Trophoblast cell (in vitro differentiated cells and primary cell): ENCODE measurements at regions not wholly inside any gene's neighbourhood (a gene's known extent, or its start where the extent isn't known, plus 50 kb on each side); places are given as distances from the start of the nearest gene placed in this dataset.
"Not testable (repeated sequence)": the region's sequence is repeated elsewhere in the genome, so short reads cannot be mapped to it uniquely, and the experiment has no call there.

Experiments
- DNase-seq, 2 donors: peaks; one replicate each; pipeline ENCODE4 v3.0.0-alpha.2; 2016
- H2AFZ ChIP-seq: 2 replicates; pipeline ENCODE4 v1.6.1; 2013; ENCODE audit warnings: low read length, moderate library complexity, mild to moderate bottlenecking; ENCODE audit not compliant: insufficient read depth, poor library complexity
- H2AK5ac ChIP-seq: 2 replicates; pipeline ENCODE4 v1.6.1; 2013; ENCODE audit warnings: mild to moderate bottlenecking, low read length
- H2BK120ac ChIP-seq: 2 replicates; pipeline ENCODE4 v1.6.1; 2013; ENCODE audit warnings: low read length, mild to moderate bottlenecking, moderate library complexity; ENCODE audit not compliant: insufficient read depth, poor library complexity
- H2BK12ac ChIP-seq: 2 replicates; pipeline ENCODE4 v1.6.1; 2013; ENCODE audit warnings: mild to moderate bottlenecking, low read length, moderate library complexity
- H2BK5ac ChIP-seq: 2 replicates; pipeline ENCODE4 v1.6.1; 2013; ENCODE audit warnings: low read length, low read depth, moderate library complexity, mild to moderate bottlenecking; ENCODE audit not compliant: poor library complexity
- H3K14ac ChIP-seq: 2 replicates; pipeline ENCODE4 v1.6.1; 2013; ENCODE audit warnings: mild to moderate bottlenecking, low read length
- H3K18ac ChIP-seq: 2 replicates; pipeline ENCODE4 v1.6.1; 2013; ENCODE audit warnings: mild to moderate bottlenecking, low read length
- H3K23ac ChIP-seq: 2 replicates; pipeline ENCODE4 v1.6.1; 2013; ENCODE audit warnings: low read length
- H3K27ac ChIP-seq: 2 replicates; pipeline ENCODE4 v1.5.1; 2013; ENCODE audit warnings: low read depth, mild to moderate bottlenecking, inconsistent platforms, low read length, moderate library complexity
- H3K27me3 ChIP-seq: 2 replicates; pipeline ENCODE4 v1.6.1; 2013; ENCODE audit warnings: inconsistent platforms, mild to moderate bottlenecking, low read length, moderate library complexity; ENCODE audit not compliant: insufficient read depth
- H3K36me3 ChIP-seq, 2 experiments: 1 replicate in 1 of 2; 2 replicates in 1 of 2; pipeline ENCODE4 v1.6.1; 2013; ENCODE audit warnings: low read length in 2 of 2, mild to moderate bottlenecking in 2 of 2, moderate library complexity in 1 of 2; ENCODE audit not compliant: insufficient read depth in 2 of 2, control insufficient read depth in 1 of 2
- H3K4ac ChIP-seq: 2 replicates; pipeline ENCODE4 v1.6.1; 2013; ENCODE audit warnings: low read depth, mild to moderate bottlenecking, low read length, moderate library complexity
- H3K4me1 ChIP-seq, 2 experiments: 1 replicate in 1 of 2; 2 replicates in 1 of 2; pipeline ENCODE4 v1.6.1; 2013; ENCODE audit warnings: low read length in 2 of 2, mild to moderate bottlenecking in 2 of 2, moderate library complexity in 1 of 2; ENCODE audit not compliant: insufficient read depth in 2 of 2, control insufficient read depth in 1 of 2
- H3K4me2 ChIP-seq: 2 replicates; pipeline ENCODE4 v1.6.1; 2013; ENCODE audit warnings: inconsistent platforms, mild to moderate bottlenecking, low read length, moderate library complexity
- H3K4me3 ChIP-seq: 2 replicates; pipeline ENCODE4 v1.5.1; 2013; ENCODE audit warnings: mild to moderate bottlenecking, low read depth, low read length, inconsistent platforms
- H3K79me1 ChIP-seq: one replicate; pipeline ENCODE4 v1.6.1; 2013; ENCODE audit warnings: low read length
- H3K79me2 ChIP-seq: 2 replicates; pipeline ENCODE4 v1.6.1; 2013; ENCODE audit warnings: low read length, mild to moderate bottlenecking; ENCODE audit not compliant: control insufficient read depth, insufficient read depth, poor library complexity
- H3K9ac ChIP-seq: 2 replicates; pipeline ENCODE4 v1.6.1; 2013; ENCODE audit warnings: mild to moderate bottlenecking, low read length
- H3K9me3 ChIP-seq: 2 replicates; pipeline ENCODE4 v1.6.1; 2013; ENCODE audit warnings: low read depth, mild to moderate bottlenecking, control low read depth, inconsistent platforms, low read length; ENCODE audit not compliant: insufficient read depth
- H4K12ac ChIP-seq: 2 replicates; pipeline ENCODE4 v1.6.1; 2013; ENCODE audit warnings: low read depth, mild to moderate bottlenecking, low read length, moderate library complexity
- H4K8ac ChIP-seq: 2 replicates; pipeline ENCODE4 v1.6.1; 2013; ENCODE audit warnings: low read depth, mild to moderate bottlenecking, low read length, moderate library complexity
- H4K91ac ChIP-seq: one replicate; pipeline ENCODE4 v1.6.1; 2013; ENCODE audit warnings: low read depth, mild to moderate bottlenecking, low read length, moderate library complexity
- WGBS: extraction: QIAGEN DNeasy Blood & Tissue Kit; methylation state at CpG from one replicate; pipeline ENCODE4 v1.1.7; 2013; ENCODE audit warnings: missing lambda C conversion rate; ENCODE audit not compliant: insufficient read length, insufficient coverage; ENCODE audit errors: extremely low coverage; 5-methylcytosine and 5-hydroxymethylcytosine counted together

- Histone ChIP-seq H3K9me3 (no peaks in the 10 kb centered on the region), H3K27ac (no peak overlapping the region), H4K8ac (no peak overlapping the region), H3K4me3 (no peak overlapping the region), H3K23ac (no peak overlapping the region), H3K79me1 (no peaks in the 10 kb centered on the region), H2AFZ (no peak overlapping the region), H4K12ac (no peak overlapping the region), H2AK5ac (no peak overlapping the region), H3K18ac (no peak overlapping the region), H3K79me2 (no peaks in the 10 kb centered on the region), H3K27me3 (no peaks in the 10 kb centered on the region), H3K4me1 (no peaks in the 10 kb centered on the region), H2BK5ac (no peak overlapping the region), H4K91ac (no peak overlapping the region), H3K4ac (no peak overlapping the region), H2BK12ac (no peak overlapping the region), H3K9ac (no peak overlapping the region), H3K14ac (no peak overlapping the region), H2BK120ac (no peak overlapping the region), H3K36me3 (no peaks in the 10 kb centered on the region), H3K4me2 (no peak overlapping the region)
- DNase-seq = no peak
- no CpG with 5 or more reads among the region's 3 CpGs for WGBS
Observed at GRCh38 chr18:34399892-34400291, 175.2 kb upstream of the NOL4 start.

GRCh38 chr18:34400834-34401233 lies 176.1 kb upstream of the NOL4 start:
- Histone ChIP-seq H4K91ac (no peak overlapping the region), H3K27me3 (no peaks in the 10 kb centered on the region), H2BK120ac (no peak overlapping the region), H3K79me2 (no peaks in the 10 kb centered on the region), H3K4me3 (no peak overlapping the region), H2BK12ac (no peak overlapping the region), H3K23ac (no peak overlapping the region), H3K4me2 (no peak overlapping the region), H3K27ac (no peak overlapping the region), H3K14ac (no peak overlapping the region), H3K79me1 (no peaks in the 10 kb centered on the region), H3K9me3 (no peaks in the 10 kb centered on the region), H3K4ac (no peak overlapping the region), H4K12ac (no peak overlapping the region), H2AK5ac (no peak overlapping the region), H2AFZ (no peak overlapping the region), H3K4me1 (no peaks in the 10 kb centered on the region), H3K9ac (no peak overlapping the region), H3K36me3 (no peaks in the 10 kb centered on the region), H2BK5ac (no peak overlapping the region), H3K18ac (no peak overlapping the region), H4K8ac (no peak overlapping the region)
- WGBS = no CpG with 5 or more reads among the region's 1 CpG
- no peak for DNase-seq

- Histone ChIP-seq H4K12ac (no peak overlapping the region), H2BK120ac (no peak overlapping the region), H3K4ac (no peak overlapping the region), H3K4me2 (no peak overlapping the region), H3K9me3 (no peaks in the 10 kb centered on the region), H3K27ac (no peak overlapping the region), H3K23ac (no peak overlapping the region), H3K14ac (no peak overlapping the region), H3K4me1 (no peaks in the 10 kb centered on the region), H2AK5ac (no peak overlapping the region), H3K79me2 (no peaks in the 10 kb centered on the region), H2AFZ (no peak overlapping the region), H4K8ac (no peak overlapping the region), H3K27me3 (no peaks in the 10 kb centered on the region), H4K91ac (no peak overlapping the region), H2BK5ac (no peak overlapping the region), H3K4me3 (no peak overlapping the region), H3K18ac (no peak overlapping the region), H3K79me1 (no peaks in the 10 kb centered on the region), H2BK12ac (no peak overlapping the region), H3K9ac (no peak overlapping the region), H3K36me3 (no peaks in the 10 kb centered on the region)
- DNase-seq = no peak
- WGBS = no CpG with 5 or more reads among the region's 2 CpGs
Observed at GRCh38 chr18:34401775-34402174, 177.1 kb upstream of the NOL4 start.

- H4K8ac ChIP-seq, H2AK5ac ChIP-seq, DNase-seq, H3K79me2 ChIP-seq, H3K4ac ChIP-seq, H3K9me3 ChIP-seq, H3K79me1 ChIP-seq, H3K4me1 ChIP-seq, H3K36me3 ChIP-seq, H3K27me3 ChIP-seq, H3K18ac ChIP-seq, H4K12ac ChIP-seq, H3K27ac ChIP-seq, H3K23ac ChIP-seq, H3K4me3 ChIP-seq, H2BK120ac ChIP-seq, H2AFZ ChIP-seq, H3K14ac ChIP-seq, H3K4me2 ChIP-seq, H4K91ac ChIP-seq, H2BK5ac ChIP-seq, H3K9ac ChIP-seq, H2BK12ac ChIP-seq: not testable (repeated sequence)
- no CpG with 5 or more reads among the region's 12 CpGs for WGBS
Observed at GRCh38 chr18:34407471-34407870, 182.8 kb upstream of the NOL4 start.
